ENCODE measurements at regions not wholly inside any gene's neighbourhood (a gene's known extent, or its start where the extent isn't known, plus 50 kb on each side); places are given as distances from the start of the nearest gene placed in this dataset.
A peak's percentile ranks its signal among the peaks of the same experiment; 100 is the strongest.

GRCh38 chr10:23994459-23995046 is 214.4 kb upstream of the KIAA1217 start:
- no peak overlapping the region for H3K27ac ChIP-seq (ENCODE audit: low read depth, low read length)
- no peaks in the 10 kb centered on the region for H3K27me3 ChIP-seq (ENCODE audit: control insufficient read depth, insufficient read depth, low read length)
- ChIA-PET POLR2A (interaction anchor here (0.6 kb wide), 1 partner anchor 507 kb away, joined by 3 read pairs; no protein-coding TSS in a partner anchor), CTCF (interaction anchor here (0.6 to 4.4 kb wide), 48 partner anchors 8 to 898 kb away, joined by 3 to 94 read pairs (median 5); no protein-coding TSS in a partner anchor)
- peak; percentile 7 for DNase-seq (ENCODE audit: low read depth, low spot score)
- H3K4me3 ChIP-seq (ENCODE audit: low read depth, low read length): no peak overlapping the region
- TF ChIP-seq CTCF (IDR thresholded peaks at IDR 0.05; ENCODE audit: low read depth, low read length): peak; percentile 84
- no peaks in the 10 kb centered on the region for H3K9me3 ChIP-seq (ENCODE audit: control insufficient read depth, insufficient read depth, low read length)

GRCh38 chr10:23999445-23999844 is 209.5 kb upstream of the KIAA1217 start:
- Histone ChIP-seq H3K4me3 (ENCODE audit: low read depth, low read length) (no peak overlapping the region), H3K27ac (ENCODE audit: low read depth, low read length) (no peak overlapping the region), H3K9me3 (ENCODE audit: control insufficient read depth, insufficient read depth, low read length) (no peaks in the 10 kb centered on the region), H3K27me3 (ENCODE audit: control insufficient read depth, insufficient read depth, low read length) (no peaks in the 10 kb centered on the region)
- TF ChIP-seq CTCF (IDR thresholded peaks at IDR 0.05; ENCODE audit: low read depth, low read length): no peak
- DNase-seq (ENCODE audit: low read depth, low spot score): no peak
- POLR2A ChIA-PET: no interaction called here
- CTCF ChIA-PET: no interaction called here

- ChIA-PET CTCF (no interaction called here), POLR2A (no interaction called here)
- H3K4me3 ChIP-seq (ENCODE audit: low read depth, low read length): no peak overlapping the region
- H3K9me3 ChIP-seq (ENCODE audit: control insufficient read depth, insufficient read depth, low read length): no peaks in the 10 kb centered on the region
- H3K27me3 ChIP-seq (ENCODE audit: control insufficient read depth, insufficient read depth, low read length): no peaks in the 10 kb centered on the region
- H3K27ac ChIP-seq (ENCODE audit: low read depth, low read length): no peak overlapping the region
- no peak for DNase-seq (ENCODE audit: low read depth, low spot score)
- TF ChIP-seq CTCF (IDR thresholded peaks at IDR 0.05; ENCODE audit: low read depth, low read length): no peak
These were observed 208.6 kb upstream of the KIAA1217 start for GRCh38 chr10:24000271-24000813.

- no peak overlapping the region for H3K27ac ChIP-seq (ENCODE audit: low read depth, low read length)
- no peaks in the 10 kb centered on the region for H3K27me3 ChIP-seq (ENCODE audit: control insufficient read depth, insufficient read depth, low read length)
- no peaks in the 10 kb centered on the region for H3K9me3 ChIP-seq (ENCODE audit: control insufficient read depth, insufficient read depth, low read length)
- no peak overlapping the region for H3K4me3 ChIP-seq (ENCODE audit: low read depth, low read length)
- TF ChIP-seq CTCF (IDR thresholded peaks at IDR 0.05; ENCODE audit: low read depth, low read length): no peak
- POLR2A ChIA-PET: no interaction called here
- no peak for DNase-seq (ENCODE audit: low read depth, low spot score)
- CTCF ChIA-PET: interaction anchor here (0.9 kb wide), 1 partner anchor 12 kb away, joined by 3 read pairs; no protein-coding TSS in a partner anchor
These were observed 202.2 kb upstream of the KIAA1217 start for GRCh38 chr10:24006741-24007140.

- TF ChIP-seq CTCF (IDR thresholded peaks at IDR 0.05; ENCODE audit: low read depth, low read length): no peak
- Histone ChIP-seq H3K27ac (ENCODE audit: low read depth, low read length) (no peak overlapping the region), H3K9me3 (ENCODE audit: control insufficient read depth, insufficient read depth, low read length) (no peaks in the 10 kb centered on the region), H3K4me3 (ENCODE audit: low read depth, low read length) (no peak overlapping the region), H3K27me3 (ENCODE audit: control insufficient read depth, insufficient read depth, low read length) (no peaks in the 10 kb centered on the region)
- ChIA-PET CTCF (no interaction called here), POLR2A (no interaction called here)
- no peak for DNase-seq (ENCODE audit: low read depth, low spot score)
These were observed 201.6 kb upstream of the KIAA1217 start for GRCh38 chr10:24007359-24007758.
